Colonic mucosa (tissue), 4 donors: ENCODE measurements at regions not wholly inside any gene's neighbourhood (a gene's known extent, or its start where the extent isn't known, plus 50 kb on each side); places are given as distances from the start of the nearest gene placed in this dataset.

Experiments used
- DNase-seq: peaks from one replicate; pipeline ENCODE4 v3.0.0-alpha.2; 2020
- H3K27ac ChIP-seq: fragments of 200-600 bp; one replicate; pipeline ENCODE4 v1.8.0; 2021
- H3K27me3 ChIP-seq: fragments of 200-600 bp; one replicate; pipeline ENCODE4 v1.8.0; 2021
- H3K36me3 ChIP-seq: fragments of 200-600 bp; one replicate; pipeline ENCODE4 v1.8.0; 2021
- H3K4me1 ChIP-seq: fragments of 200-600 bp; one replicate; pipeline ENCODE4 v1.8.0; 2021; ENCODE audit warnings: mild to moderate bottlenecking
- H3K4me3 ChIP-seq: fragments of 200-600 bp; one replicate; pipeline ENCODE4 v1.8.0; 2021
- H3K9ac ChIP-seq, 2 donors: one replicate each; pipeline ENCODE4 v1.7.0; 2013; ENCODE audit warnings: control low read depth in 2 of 2, low read depth in 2 of 2, low read length in 2 of 2
- H3K9me3 ChIP-seq: fragments of 200-600 bp; one replicate; pipeline ENCODE4 v1.8.0; 2021
- intact Hi-C: fragments of 100-400 bp; cut with DNase I; formaldehyde crosslinking; loops from one replicate; pipeline ENCODE4 v1.14.1; 2022
- TF ChIP-seq, protein P1 (sequence below): fragments of 200-600 bp; IDR thresholded peaks from one replicate; pipeline ENCODE4 v1.8.0; 2022; ENCODE audit warnings: antibody characterized with exemption, mild to moderate bottlenecking
- donor health status: healthy.
- donor health status: DM: no; HTN: no; CAD: no.
- donor health status: DM: no; HTN: no; CAD: no.

DNA sequence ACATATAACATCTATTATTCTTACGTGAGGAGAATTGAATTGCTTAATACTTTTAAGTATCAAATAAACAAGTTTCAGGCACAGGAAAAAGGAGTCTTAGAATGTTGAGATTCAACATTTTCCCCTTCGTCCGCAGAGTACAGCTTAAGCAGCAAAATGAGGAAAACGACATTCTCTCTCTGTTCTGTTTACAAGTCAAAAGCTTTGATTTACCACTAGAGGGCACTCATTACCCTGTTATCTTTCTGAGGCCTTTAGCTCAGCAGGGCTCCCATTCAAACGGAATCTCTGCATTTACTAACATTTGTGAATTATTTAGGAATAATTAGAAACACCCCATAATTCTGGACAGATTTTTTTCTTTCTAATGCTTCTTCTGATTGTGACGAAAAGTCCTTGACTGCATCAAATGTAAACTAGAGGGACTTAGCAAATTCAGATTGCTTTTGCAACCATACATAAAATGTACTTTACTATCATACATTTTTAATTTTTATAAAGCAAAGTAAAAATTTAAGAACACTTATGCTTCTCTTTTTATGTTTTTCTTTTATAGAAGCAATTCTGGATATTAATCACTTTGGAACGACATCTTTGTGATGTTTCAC, 75.0 kb downstream of the JRKL start:
- no peak for DNase-seq
- Histone ChIP-seq H3K9ac (no peak overlapping the region), H3K27ac (no peak overlapping the region), H3K27me3 (no peaks in the 10 kb centered on the region), H3K4me1 (peaks cover 3% of the 10 kb centered on the region), H3K36me3 (no peaks in the 10 kb centered on the region), H3K4me3 (no peak overlapping the region), H3K9me3 (no peaks in the 10 kb centered on the region)
- TF ChIP-seq, protein P1, sequence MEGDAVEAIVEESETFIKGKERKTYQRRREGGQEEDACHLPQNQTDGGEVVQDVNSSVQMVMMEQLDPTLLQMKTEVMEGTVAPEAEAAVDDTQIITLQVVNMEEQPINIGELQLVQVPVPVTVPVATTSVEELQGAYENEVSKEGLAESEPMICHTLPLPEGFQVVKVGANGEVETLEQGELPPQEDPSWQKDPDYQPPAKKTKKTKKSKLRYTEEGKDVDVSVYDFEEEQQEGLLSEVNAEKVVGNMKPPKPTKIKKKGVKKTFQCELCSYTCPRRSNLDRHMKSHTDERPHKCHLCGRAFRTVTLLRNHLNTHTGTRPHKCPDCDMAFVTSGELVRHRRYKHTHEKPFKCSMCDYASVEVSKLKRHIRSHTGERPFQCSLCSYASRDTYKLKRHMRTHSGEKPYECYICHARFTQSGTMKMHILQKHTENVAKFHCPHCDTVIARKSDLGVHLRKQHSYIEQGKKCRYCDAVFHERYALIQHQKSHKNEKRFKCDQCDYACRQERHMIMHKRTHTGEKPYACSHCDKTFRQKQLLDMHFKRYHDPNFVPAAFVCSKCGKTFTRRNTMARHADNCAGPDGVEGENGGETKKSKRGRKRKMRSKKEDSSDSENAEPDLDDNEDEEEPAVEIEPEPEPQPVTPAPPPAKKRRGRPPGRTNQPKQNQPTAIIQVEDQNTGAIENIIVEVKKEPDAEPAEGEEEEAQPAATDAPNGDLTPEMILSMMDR, result peak; percentile 58
- intact Hi-C loops, result loop anchor here (5.0 kb wide), 1 partner anchor 677 kb away; no protein-coding TSS in a partner anchor

- TF ChIP-seq, protein P1, result no peak
- intact Hi-C loops, result no loop called here
- H3K36me3 ChIP-seq, result no peaks in the 10 kb centered on the region
- H3K4me1 ChIP-seq, result peaks cover 3% of the 10 kb centered on the region
- no peaks in the 10 kb centered on the region for H3K27me3 ChIP-seq
- H3K4me3 ChIP-seq, result no peak overlapping the region
- no peaks in the 10 kb centered on the region for H3K9me3 ChIP-seq
- DNase-seq, result no peak
- no peak overlapping the region for H3K9ac ChIP-seq
- H3K27ac ChIP-seq, result no peak overlapping the region
Measured at GRCh38 chr11:96465512-96465911, 75.7 kb downstream of the JRKL start.

DNA sequence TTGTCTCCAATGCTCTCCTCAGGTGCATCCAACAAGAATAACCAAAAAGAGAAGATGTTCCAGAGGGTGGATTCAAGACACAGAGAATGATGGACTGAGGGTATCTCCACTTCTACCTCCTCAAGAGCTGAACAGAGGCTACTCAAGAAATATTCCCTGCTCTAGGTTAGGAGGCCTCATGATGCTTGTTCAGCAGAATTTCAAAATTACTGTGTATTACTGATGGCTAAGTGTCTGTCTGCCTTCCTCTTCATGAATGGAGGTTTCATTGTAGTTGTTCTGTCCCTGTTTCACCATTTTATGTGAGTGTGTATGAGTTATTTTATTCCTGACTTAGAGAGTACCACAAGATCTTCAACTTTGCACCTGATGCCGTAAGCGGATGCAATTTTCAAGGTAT, 76.8 kb downstream of the JRKL start:
- no peaks in the 10 kb centered on the region for H3K36me3 ChIP-seq
- no peak overlapping the region for H3K27ac ChIP-seq
- no peak for DNase-seq
- intact Hi-C loops, result no loop called here
- TF ChIP-seq, protein P1, result no peak
- H3K9me3 ChIP-seq, result no peaks in the 10 kb centered on the region
- peaks cover 3% of the 10 kb centered on the region for H3K4me1 ChIP-seq
- no peak overlapping the region for H3K9ac ChIP-seq
- H3K4me3 ChIP-seq, result no peak overlapping the region
- H3K27me3 ChIP-seq, result no peaks in the 10 kb centered on the region

GRCh38 chr11:96469776-96470175, 80.0 kb downstream of the JRKL start:
- H3K4me1 ChIP-seq, result no peaks in the 10 kb centered on the region
- DNase-seq, result no peak
- intact Hi-C loops, result no loop called here
- H3K27me3 ChIP-seq, result no peaks in the 10 kb centered on the region
- no peaks in the 10 kb centered on the region for H3K36me3 ChIP-seq
- H3K9ac ChIP-seq, result no peak overlapping the region
- TF ChIP-seq, protein P1, result no peak
- no peak overlapping the region for H3K27ac ChIP-seq
- no peak overlapping the region for H3K4me3 ChIP-seq
- no peaks in the 10 kb centered on the region for H3K9me3 ChIP-seq

DNA sequence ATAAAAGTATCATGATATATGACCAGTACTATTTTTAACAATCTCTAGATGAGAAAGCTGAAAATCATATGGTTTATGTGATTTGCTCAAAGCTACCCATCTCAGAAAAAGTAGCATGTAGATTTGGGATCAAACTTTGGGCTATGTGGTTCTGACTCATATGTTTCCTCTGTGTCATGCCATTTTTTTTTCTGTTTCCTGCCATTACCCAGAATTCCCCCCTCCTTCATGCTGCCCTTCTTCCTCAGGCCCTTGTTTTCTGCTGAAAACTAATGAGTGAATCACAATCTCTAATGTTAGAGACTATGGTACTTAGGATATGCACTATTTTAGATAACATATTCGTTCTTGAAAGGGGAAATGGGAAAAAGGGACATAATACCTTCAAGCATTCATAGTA, 80.7 kb downstream of the JRKL start:
- TF ChIP-seq, protein P1, result no peak
- H3K9me3 ChIP-seq, result no peaks in the 10 kb centered on the region
- H3K9ac ChIP-seq, result no peak overlapping the region
- intact Hi-C loops, result no loop called here
- no peak for DNase-seq
- H3K4me1 ChIP-seq, result no peaks in the 10 kb centered on the region
- no peaks in the 10 kb centered on the region for H3K36me3 ChIP-seq
- no peak overlapping the region for H3K27ac ChIP-seq
- no peaks in the 10 kb centered on the region for H3K27me3 ChIP-seq
- H3K4me3 ChIP-seq, result no peak overlapping the region
